K562 (cell line): ENCODE measurements at regions not wholly inside any gene's neighbourhood (a gene's known extent, or its start where the extent isn't known, plus 50 kb on each side); places are given as distances from the start of the nearest gene placed in this dataset.
A peak's percentile ranks its signal among the peaks of the same experiment; 100 is the strongest.

ENCODE experiments used
- HDAC3 ChIP-seq: fragments of 450-650 bp; IDR thresholded peaks from 2 replicates; pipeline ENCODE4 v1.6.1; 2018; ENCODE audit warnings: borderline replicate concordance, mild to moderate bottlenecking, moderate library complexity; ENCODE audit not compliant: partially characterized antibody
- HMBOX1 ChIP-seq: sonication (generic); IDR thresholded peaks from 2 replicates; pipeline ENCODE4 v1.6.1; 2016
- HNRNPK ChIP-seq: fragments of 200-400 bp; formaldehyde crosslinking; IDR thresholded peaks from one replicate; pipeline ENCODE4 v1.6.1; 2018; ENCODE audit warnings: mild to moderate bottlenecking, low read depth, low read length; ENCODE audit not compliant: poor library complexity, severe bottlenecking
- KDM1A ChIP-seq, 2 experiments: fragments of 450-650 bp; IDR thresholded peaks; 2 replicates each; pipeline ENCODE4 v1.6.1; 2016; ENCODE audit warnings: mild to moderate bottlenecking in 2 of 2
- KLF16 ChIP-seq: IDR thresholded peaks from 2 replicates; pipeline ENCODE4 v1.6.1; 2016; ENCODE audit warnings: antibody characterized with exemption
- MYBL2 ChIP-seq, 2 experiments: fragments of 450-650 bp in 1 of 2; sonication (generic) in 1 of 2; formaldehyde crosslinking in 1 of 2; IDR thresholded peaks; 2 replicates each; pipeline versions ENCODE4 v1.6.1 to v1.8.1; 2017 to 2022; ENCODE audit warnings: borderline replicate concordance in 1 of 2, inconsistent platforms in 1 of 2, low read depth in 1 of 2, mild to moderate bottlenecking in 1 of 2, missing genetic modification reagents in 1 of 2, moderate library complexity in 1 of 2
- PBX2 ChIP-seq, 2 experiments: IDR thresholded peaks in 1 of 2; conservative IDR thresholded peaks in 1 of 2; 2 replicates each; pipeline ENCODE4 v1.6.1; 2016; ENCODE audit warnings: low read depth in 2 of 2, mild to moderate bottlenecking in 1 of 2, missing compliant biosample characterization in 1 of 2, missing genetic modification characterization in 1 of 2, moderate library complexity in 1 of 2
- RAD51 ChIP-seq: fragments of 450-650 bp; IDR thresholded peaks from 2 replicates; pipeline ENCODE4 v1.7.1; 2016; ENCODE audit warnings: low read depth, mild to moderate bottlenecking, borderline replicate concordance
- SMARCA4 ChIP-seq: fragments of 450-650 bp; IDR thresholded peaks from 2 replicates; pipeline ENCODE4 v1.6.1; 2016
- SREBF1 ChIP-seq: fragments of 150-350 bp; IDR thresholded peaks from 2 replicates; pipeline ENCODE4 v1.6.1; 2014; ENCODE audit warnings: antibody characterized with exemption, low read depth, low read length, borderline replicate concordance
- STAT5A ChIP-seq: IDR thresholded peaks from 2 replicates; pipeline ENCODE4 v1.6.1; 2012; ENCODE audit warnings: low read length, inconsistent platforms, borderline replicate concordance
- TAL1 ChIP-seq: fragments of 450-650 bp; IDR thresholded peaks from 2 replicates; pipeline ENCODE4 v1.6.1; 2016; ENCODE audit warnings: mild to moderate bottlenecking
- TCF3 ChIP-seq: sonication (generic); formaldehyde crosslinking; IDR thresholded peaks from 2 replicates; pipeline ENCODE4 v1.4.0; 2020; ENCODE audit warnings: mild to moderate bottlenecking, missing genetic modification reagents
- VEZF1 ChIP-seq: fragments of 200-800 bp; sonication (Bioruptor generic); IDR thresholded peaks from 2 replicates; pipeline ENCODE4 v1.6.1; 2017; ENCODE audit warnings: missing genetic modification characterization, missing compliant biosample characterization
- ZBTB2 ChIP-seq: fragments of 450-650 bp; IDR thresholded peaks from 2 replicates; pipeline ENCODE4 v1.6.1; 2016; ENCODE audit warnings: antibody characterized with exemption
- ZNF395 ChIP-seq: fragments of 200-800 bp; sonication (Bioruptor generic); IDR thresholded peaks from 2 replicates; pipeline ENCODE4 v1.6.1; 2017; ENCODE audit warnings: missing genetic modification characterization, missing compliant biosample characterization

GRCh38 chrX:109943092-109943739, 59.7 kb upstream of the TMEM164 start (continued):
- TF ChIP-seq ZBTB2 (no peak), MYBL2 (IDR thresholded peaks at IDR 0.05; ENCODE audit: low read depth) (no peak), MYBL2 (CRISPR knock-in tag; IDR thresholded peaks at IDR 0.05; ENCODE audit: borderline replicate concordance) (no peak), VEZF1 (CRISPR knock-in tag) (peak; percentile 34), HNRNPK (no peak), TAL1 (peak; percentile 82), KLF16 (peak; percentile 78), SMARCA4 (peak; percentile 77), SREBF1 (no peak), HMBOX1 (peak; percentile 94), HDAC3 (peak; percentile 46), STAT5A (peak; percentile 74; the same call in 1 of the 2 replicates), RAD51 (no peak), PBX2 (CRISPR knock-in tag; IDR thresholded peaks at IDR 0.05; ENCODE audit: low read depth) (no peak), PBX2 (tag; conservative IDR thresholded peaks at IDR 0.05; ENCODE audit: low read depth) (0 out of 2 replicates have a peak, but pooled peaks have one; percentile 19), ZNF395 (CRISPR knock-in tag) (peak; percentile 33; the same call in 1 of the 2 replicates), KDM1A (IDR thresholded peaks at IDR 0.05) (peak in 1 of 2 experiments; percentile 33; a peak in 1 of 4 replicates), TCF3 (peak; percentile 93)
